Activated CD4-positive, alpha-beta T cell treated with anti-CD3 and anti-CD28 coated beads, Interleukin-2, Interleukin-6, amounts not matched to agents 100 ng/mL and 50 ng/mL, durations not matched to agents 16 hours and 8 hours (primary cell): ENCODE measurements at regions not wholly inside any gene's neighbourhood (a gene's known extent, or its start where the extent isn't known, plus 50 kb on each side); places are given as distances from the start of the nearest gene placed in this dataset.
A peak's percentile ranks its signal among the peaks of the same experiment; 100 is the strongest.
"Not testable (repeated sequence)": the region's sequence is repeated elsewhere in the genome, so short reads cannot be mapped to it uniquely, and the experiment has no call there.

Experiments
- DNase-seq: peaks from one replicate; pipeline ENCODE4 v3.0.0-alpha.2; 2020

DNA sequence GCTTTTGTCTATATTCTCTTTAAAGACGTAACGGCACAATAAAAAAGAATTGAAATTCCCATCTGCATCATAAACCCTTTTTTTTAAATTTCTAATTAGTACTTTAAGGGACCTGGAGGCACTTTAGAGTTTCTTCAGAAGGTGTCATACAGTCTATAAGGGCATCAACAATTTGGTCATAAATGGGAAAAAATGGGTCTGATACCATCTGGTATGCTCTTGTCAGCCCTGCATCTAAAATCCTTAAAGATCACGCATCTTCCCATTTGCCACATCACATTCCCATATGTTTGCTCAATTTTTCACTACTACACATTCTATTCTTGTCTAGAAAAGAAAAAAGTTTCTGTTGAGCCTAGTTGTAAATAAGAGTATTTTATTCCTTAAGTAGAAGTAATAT is 53.8 kb downstream of the COX7C start:
- DNase-seq = no peak

DNA sequence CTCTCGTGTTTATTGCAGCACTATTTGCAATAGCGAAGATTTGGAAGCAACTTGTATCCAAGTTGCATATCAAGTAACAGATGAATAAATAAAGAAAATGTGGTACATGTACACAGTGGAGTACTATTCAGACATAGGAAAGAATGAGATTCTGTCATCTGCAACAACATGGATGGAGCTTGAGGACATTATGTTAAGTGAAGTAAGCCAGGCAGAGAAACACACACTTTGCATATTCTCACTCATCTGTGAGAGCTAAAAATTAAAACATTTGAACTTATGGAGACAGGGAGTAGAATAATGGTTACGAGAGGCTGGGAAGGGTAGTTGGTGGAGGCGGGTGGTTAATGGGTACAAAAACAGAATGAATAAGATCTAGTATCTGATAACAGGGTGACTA is 56.3 kb downstream of the COX7C start:
- DNase-seq = no peak

DNA sequence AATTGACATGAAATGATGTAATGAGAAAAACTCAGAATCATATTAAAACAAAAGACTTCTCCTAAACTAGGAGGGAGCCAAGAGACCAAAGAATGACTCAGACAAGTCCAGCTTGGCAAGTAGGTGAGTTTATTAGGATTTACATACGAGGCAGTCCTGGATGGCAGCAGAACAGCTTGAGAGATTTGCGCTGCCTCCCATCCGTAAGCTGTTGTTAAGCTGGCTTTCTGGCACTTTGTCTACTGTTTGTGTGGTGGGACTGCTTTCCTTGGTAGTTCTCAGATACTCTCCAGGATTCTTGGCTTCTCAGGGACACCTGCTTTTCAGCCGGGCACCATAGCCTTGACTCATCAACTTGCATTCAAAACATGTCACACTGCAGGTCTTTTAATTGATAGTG is 57.6 kb downstream of the COX7C start:
- DNase-seq = no peak

DNA sequence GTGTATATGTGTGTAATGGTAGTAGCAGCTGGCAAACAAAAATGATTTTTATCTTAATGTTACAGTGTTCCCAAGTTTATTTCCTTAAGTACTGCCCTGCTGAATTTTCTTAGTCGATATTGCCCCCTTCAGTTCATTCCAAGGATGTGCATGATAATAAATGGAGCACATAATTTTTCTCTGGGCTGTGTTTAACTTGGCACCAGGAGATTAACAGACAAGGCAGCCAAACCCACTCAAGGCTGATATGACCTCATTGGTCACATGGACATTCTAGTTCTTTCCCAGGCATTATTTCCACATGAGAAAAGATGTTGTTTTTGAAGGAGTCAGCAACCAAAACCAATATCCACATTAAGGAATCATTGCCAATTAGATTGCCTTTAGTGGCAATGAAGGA is 61.8 kb downstream of the COX7C start:
- DNase-seq = peak; percentile 12

DNA sequence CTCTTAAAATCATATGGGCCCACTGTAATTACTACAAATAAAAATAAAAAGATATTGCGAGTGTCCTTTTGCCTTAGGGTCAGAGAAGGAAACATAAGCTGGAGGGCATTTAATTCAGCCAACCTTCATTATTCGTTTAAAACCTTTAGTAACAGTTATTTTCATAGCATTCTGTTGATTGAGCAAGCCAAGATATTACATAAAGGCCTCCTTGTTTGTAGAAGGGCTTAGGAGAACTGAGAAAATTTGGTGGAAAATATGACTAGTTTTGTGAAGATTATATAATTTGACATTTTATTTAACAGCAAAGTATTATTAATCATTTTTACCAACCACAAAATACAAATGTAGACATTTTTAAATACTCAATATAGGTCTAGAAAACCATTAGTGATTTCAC is 62.2 kb downstream of the COX7C start:
- DNase-seq = no peak

DNA sequence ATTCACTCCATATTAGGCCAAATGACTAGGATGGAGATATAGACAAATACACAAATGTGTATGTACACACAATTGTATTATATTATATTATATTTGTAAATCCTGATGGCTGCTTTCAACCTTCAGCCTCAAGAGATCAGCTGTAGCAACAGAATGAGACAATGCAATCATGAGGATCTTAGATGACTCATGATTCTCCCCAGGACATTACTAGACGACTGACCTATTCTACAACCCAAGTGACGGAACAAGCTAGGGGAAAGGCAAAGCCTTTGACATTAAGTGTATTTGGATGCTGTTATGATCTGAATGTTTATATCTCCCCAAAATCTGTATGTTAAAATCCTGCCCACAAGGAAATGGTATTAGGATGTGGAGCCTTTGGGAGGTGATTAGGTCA is 66.5 kb downstream of the COX7C start:
- no peak for DNase-seq

DNA sequence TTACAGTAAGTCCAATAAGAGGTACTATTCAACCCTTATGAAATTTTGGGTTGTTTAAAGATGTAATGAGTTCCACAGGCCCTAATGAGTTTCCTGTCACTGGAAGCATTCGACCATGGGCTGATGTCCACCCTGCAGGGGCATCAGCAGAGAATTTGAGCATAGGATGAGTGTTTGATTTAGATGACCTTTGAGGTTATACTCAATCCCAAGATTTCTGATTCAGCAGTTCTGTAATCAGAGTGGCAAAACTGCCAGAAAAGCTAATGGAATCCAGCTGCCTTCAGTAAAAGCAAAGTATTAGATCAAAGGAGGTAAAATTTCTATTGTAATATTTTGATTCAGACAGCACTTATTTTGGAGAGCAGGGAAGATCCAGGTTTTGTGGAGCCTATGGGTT is 68.3 kb downstream of the COX7C start:
- no peak for DNase-seq

DNA sequence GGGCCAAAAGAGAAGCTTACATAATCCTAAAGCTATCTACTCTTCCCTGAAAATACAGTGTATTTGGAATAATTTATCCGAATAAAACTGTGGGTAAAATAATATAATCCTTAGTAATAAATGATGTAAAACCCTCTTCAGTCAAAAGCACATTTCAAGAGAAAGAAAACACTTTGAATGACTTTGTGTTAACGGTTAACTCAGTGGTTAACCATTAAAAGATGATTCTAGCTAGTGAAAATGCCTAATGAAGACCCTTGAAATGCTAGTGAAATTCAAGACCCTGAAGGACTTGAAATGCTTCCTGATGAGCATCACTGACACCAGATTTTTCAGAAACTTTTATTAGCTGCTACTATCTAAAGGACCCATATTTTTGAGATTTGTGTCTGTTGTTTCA is 70.7 kb downstream of the COX7C start:
- DNase-seq = no peak

DNA sequence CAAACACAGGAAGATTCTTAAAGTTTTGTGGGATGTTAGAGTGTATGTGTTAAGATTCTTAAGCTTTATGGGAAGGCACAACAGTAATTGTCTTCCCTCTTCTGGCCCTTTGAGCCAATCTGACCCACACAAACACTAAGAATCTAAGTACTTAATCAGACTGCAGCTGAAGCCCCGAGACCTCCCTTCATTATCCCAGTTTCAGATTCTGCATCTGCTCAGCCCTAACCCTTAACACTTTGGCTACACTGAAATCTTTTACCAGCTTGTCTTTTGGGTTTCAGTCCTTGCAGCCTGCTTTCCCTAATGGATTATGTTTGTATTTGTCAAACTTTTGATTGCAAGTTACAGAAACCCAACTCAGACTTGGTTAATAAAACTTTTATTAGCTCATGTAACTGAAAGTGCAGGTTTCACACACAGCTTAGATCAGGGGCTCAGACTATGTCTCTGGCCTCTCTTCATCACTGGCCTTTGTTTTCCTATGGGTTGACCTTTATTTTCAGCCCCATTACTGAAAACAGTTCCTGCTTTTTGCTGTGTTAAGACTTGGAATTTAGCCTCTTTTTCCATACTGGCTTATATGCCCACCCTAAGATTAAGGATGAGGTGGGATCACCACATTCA is 71.5 kb downstream of the COX7C start:
- DNase-seq = no peak

DNA sequence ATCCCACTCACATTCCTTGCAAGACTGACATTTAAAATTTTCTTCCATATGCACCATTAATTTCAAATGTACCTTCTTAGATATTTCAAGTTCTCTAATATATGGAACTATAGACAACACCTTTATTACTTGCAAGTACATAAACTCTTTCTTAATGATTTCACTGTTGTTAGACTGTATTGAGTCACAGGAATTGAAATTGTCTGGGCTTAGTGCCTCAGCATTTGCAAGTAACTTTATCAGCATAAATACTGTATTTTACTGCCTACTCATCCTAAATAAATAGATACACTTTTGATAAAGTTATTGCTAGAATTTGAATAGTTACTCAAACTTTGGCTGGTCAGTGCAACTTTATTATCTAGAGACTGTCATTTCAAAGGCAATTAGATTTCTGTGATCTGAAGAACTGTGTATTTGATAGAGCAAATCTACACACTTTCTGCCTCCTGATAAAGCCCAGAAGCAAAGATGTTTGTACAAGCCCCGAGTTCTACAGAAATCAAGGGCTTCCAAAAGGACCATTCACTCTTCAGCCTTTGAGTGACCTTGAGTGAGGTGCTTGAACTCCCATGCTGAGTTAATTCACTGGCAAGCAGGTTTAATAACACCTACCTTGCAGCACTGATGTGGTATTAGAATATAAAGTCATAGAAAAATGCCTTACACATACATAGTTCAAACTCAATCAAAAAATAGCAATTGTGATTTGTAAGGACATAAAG is 91.6 kb downstream of the COX7C start:
- no peak for DNase-seq

DNA sequence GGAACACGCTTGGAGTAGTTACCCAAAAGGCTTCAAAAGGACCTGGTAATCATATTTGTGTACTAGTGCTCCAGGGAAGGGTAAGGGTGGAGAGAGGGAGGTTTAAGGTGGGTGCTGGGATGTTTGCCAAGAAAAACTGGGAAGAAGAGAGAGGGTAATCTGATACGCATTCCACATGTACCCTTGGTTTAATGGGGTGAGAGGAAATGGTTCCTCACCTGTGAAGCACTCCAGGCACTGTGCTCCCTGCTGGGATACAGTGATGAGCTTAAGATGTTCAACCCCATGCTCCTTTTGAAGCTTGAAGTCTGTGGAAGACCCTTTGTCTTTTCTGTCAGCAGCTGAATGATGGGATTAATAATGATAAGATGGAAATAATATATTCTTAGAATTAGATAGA is 98.4 kb downstream of the COX7C start:
- no peak for DNase-seq

DNA sequence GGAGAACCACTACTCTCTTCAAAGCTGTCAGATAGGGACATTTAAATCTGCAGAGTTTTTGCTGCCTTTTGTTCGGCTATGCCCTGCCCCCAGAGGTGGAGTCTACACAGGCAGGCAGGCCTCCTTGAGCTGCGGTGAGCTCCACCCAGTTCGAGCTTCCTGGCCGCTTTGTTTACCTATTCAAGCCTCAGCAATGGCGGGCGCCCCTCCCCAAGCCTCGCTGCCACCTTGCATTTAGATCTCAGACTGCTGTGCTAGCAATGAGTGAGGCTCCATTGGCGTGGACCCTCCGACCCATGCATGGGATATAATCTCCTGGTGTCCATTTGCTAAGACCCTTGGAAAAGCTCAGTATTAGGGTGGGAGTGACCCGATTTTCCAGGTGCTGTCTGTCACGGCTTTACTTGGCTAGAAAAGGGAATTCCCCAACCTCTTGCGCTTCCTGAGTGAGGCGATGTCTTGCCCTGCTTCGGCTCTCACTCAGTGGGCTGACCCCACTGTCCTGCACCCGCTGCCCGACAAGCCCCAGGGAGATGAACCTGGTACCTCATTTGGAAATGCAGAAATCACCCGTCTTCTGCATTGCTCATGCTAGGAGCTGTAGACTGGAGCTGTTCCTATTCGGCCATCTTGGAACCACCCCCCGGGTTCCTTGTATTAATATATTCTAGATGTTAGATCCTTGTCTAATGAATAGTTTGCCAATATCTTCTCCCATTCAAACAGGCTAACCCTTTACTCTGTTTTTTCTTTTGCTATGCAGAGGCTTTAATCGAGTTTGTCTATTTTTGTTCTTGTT is 113.8 kb downstream of the COX7C start:
- not testable (repeated sequence) for DNase-seq

DNA sequence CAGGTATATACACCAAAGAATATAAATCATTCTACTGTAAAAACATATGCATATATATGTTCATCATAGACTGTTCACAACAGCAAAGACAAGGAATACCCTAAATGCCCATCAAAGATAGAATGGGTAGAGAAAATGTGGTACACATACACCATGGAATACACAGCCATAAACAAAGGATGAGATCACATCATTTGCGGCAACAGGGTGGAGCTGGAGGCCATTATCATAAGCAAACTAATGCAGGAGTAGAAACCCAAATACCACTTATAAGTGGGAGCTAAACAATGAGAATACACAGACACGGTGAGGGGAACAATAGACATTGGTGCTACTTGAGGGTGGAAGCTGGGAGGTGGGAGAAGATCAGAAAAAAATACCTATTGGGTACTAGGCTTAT is 117.6 kb downstream of the COX7C start:
- DNase-seq = no peak

DNA sequence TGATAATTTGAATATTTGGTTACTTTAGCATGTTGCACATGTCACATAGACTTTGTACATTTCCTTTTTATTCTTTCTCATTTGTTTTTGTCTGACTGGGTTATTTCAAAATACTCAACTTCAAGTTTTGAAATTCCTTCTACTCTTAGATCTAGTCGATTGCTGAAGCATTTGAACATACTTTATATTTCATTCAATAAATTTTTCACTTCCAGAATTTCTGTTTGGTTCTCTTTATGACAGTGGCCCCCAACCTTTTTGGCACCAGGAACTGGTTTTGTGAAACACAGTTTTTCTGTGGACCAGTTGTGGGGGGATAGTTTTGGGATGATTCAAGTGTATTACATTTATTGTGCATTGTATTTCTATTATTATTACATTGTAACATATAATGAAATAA is 119.8 kb downstream of the COX7C start:
- no peak for DNase-seq

DNA sequence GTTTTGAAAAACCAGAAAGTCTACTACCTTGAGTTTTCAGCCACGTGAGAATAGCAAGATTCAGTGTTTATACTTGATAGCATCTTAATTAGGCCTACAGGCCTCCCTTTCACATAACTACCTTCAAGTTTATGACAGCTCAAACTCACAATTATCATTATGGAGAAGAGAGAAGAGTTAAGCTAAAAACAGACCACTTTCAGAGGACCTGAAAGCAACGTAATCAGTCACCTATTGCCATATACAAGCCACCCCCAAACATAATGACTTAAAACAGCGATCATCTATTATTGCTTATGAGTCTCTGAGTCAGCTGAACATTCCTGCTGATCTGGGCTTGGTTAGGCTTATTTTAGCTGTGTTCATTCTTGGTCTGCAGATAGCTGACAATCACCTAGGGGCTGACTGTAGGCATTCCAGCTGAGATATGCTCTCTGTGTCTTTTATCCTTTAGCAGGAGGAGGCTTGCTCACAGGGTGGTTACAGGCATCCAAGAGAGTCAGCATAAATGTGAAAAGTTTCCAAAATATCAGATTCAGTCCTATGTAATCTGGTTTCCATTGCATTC is 130.9 kb downstream of the COX7C start:
- no peak for DNase-seq

DNA sequence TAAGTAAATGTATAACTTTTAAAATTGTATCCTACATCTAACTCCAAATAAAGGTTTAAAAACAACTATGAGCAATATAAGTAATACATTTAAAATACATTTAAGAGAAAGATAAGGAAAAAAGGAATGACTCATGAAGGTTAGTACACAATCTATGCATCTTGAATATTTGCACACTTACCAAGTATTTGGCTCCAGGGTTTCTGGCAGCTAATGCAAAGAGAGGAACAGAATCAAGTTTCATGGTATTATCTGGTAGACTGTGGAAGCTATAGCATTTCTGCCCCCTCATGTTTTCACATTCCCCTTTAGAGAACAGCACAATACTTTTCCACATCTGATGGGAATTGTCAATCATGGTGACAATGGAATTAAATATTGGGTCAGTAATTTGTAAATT is 132.1 kb downstream of the COX7C start:
- DNase-seq = no peak

DNA sequence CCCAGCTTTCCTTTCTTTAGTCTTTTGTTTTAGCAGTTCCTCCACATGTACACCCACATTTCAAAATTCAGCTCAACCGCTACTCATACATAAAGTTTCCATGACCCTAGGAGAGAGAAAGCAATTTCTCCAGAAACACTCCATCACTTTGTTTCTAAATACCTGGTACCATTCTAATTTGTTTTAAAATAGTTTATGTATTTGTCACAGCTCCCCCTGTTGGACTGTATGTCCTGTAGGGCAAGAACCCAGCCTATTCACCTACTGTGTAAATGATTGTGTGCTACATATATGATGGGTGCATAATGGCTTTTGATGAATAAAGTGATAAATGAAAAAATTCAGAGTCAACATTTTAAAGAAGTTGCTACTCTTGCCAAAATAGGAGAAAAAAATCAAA is 139.1 kb downstream of the COX7C start:
- DNase-seq = no peak

DNA sequence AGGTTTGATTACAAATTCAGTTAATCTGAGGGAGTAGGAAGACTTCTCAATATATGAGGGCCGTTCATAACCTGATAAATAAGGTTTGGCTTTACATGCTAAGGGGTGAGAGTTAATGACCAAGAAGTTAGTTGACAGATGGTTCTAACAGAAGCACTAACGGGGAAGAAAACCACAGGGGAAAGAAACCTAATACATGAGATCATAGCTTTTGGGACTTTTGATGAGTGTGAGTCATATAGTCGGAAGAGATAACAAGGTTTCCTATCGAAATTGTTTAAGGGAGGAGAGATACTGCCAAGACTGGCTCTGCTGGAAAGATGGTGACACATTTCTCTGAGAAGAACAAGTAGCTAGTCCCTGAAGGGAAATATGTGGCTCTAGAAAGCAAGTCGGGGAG is 140.1 kb downstream of the COX7C start:
- DNase-seq = no peak

DNA sequence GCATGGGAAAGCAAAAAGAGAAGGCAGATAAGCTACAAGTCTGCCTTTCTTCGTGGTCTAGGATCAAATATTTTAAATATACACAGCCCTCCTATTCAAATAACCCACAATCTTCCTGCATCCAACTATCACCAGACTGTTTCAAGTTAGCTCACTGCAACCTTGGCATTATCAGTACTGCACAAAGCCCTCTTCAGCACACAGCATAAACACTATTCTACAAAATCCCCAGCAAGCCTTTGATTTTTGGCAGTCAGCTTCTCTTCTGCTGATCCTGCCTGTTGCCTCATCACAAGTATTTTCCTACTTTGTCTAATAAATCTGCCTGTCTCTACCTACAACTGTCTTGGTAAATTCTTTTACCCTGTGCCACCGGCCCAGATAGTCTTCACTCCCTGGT is 142.9 kb downstream of the COX7C start:
- no peak for DNase-seq

DNA sequence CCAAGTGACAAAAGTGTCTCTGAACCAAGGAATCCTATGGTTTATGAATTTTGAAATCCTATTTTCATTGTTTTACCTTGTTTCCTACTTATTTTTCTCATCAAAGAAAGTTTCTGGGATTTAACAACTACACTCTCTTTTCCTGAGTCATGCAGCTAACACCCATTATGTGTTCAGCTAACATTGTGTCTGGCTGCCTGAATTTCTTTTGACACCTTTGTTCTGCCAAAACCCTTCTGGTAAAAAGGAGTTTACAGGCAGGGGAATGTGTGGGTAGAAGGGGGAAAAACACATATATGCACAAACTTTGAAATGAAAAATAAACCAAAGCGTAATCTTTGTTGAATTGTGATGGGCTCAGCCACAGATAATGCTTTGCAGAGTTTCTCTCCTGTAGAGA is 146.2 kb downstream of the COX7C start:
- DNase-seq = no peak

DNA sequence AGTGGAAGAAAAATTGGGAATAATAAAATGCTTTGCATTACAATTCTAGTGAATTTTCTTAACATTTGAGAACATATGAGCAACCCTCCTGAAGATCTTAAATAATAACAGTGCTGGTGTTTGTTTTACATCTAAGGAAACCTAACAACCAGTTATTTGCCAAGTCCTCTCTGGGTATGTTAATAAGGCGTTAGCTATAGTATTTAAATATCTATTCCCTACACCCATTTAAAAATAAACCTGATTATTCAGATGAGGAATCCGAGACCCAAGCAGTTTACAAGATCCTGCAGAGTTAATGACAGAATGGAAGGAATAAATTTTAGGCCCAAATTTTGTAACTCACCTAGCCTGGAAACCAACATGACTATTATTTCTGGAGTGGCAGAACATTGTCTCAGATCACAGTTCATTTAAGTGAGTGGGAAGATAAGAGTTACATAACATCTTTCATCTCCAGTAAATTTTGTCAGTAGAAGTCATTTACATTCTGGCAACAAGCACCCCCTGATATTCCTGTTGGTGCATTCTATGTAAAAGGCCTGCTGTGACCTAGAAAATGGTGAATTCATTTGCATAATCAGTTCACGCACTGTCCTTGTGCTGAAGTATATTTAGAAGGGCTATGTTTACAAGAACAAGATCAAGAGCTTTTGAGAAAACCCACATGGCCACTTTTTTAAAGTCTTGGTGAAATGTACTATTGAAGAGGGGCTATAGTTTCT is 148.2 kb downstream of the COX7C start:
- DNase-seq = no peak

DNA sequence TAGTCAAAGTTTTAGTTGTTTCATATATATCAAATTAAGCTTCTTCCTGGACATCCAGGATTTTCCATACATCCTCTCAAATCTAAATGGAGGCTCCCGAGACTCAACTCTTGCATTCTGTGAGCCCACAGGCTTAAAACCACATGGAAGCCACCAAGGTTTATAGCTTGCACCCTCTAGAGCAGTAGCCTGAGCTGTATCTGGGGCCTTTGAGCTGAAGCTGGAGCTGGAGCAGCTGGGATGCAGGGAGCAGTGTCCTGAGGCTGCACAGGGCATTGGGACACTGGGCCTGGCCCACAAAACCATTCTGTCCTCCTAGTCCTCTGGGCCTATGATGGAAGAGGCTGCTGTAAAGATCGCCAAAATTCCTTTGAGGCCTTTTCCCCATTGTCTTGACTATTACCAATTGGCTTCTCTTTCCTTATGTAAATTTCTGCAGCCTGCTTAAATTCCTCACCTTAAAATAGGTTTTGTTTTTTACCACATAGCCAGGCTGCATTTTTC is 151.0 kb downstream of the COX7C start:
- DNase-seq = no peak

DNA sequence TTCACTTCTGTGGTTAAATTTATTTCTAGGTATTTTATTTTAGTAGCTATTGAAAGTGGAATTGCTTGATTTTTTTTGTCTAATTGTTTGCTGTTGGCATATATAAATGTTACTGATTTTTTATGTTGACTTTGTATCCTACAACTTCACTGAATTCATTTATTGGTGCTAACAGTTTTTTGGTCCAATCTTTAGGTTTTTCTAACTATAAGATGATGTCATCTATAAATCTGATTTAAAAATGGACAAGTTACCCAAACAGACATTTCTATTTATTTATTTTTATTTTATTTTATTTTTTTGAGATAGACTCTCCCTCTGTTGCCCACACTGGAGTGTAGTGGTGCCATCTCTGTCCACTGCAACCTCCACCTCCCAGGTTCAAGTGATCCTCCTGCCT is 162.3 kb downstream of the COX7C start:
- no peak for DNase-seq
